ENCODE measurements at regions not wholly inside any gene's neighbourhood (a gene's known extent, or its start where the extent isn't known, plus 50 kb on each side); places are given as distances from the start of the nearest gene placed in this dataset.
A peak's percentile ranks its signal among the peaks of the same experiment; 100 is the strongest.
"Not testable (repeated sequence)": the region's sequence is repeated elsewhere in the genome, so short reads cannot be mapped to it uniquely, and the experiment has no call there.

DNA sequence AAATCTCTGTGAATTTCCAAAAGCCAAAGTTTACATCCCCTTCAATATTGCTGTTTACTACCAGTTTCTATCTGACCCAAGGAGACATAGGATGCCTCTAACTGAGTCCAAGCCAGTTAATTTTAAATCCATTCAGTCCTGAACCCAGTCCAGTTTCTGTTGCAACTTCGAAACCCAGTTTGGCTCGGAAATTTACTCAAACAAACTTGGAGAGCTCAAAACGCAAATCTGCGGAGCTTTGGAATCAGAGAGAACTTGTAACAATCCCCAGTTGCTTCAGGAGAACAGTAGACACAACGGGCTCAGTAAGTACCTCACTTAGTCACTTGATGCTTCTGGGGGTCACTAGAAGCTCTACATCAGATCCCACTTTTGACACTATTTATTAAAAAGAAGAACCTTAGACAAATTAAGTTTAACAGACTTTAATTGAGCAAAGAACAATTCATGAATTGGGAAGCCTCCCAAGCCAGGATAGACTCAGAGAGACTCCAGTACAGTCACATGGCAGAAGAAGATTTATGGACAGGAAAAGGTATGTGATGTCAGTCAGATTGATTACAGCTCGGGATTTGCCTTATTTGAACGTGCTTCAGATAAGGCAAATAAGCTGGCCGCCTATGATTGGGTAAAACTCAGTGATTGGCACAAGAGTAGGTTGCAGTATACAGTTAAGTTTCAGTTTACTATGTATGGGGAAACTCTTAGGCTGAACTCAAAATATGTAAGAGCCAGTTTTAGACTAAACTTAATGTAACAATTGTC is 118.0 kb downstream of the RFPL4B start:
- no peak for DNase-seq

DNA sequence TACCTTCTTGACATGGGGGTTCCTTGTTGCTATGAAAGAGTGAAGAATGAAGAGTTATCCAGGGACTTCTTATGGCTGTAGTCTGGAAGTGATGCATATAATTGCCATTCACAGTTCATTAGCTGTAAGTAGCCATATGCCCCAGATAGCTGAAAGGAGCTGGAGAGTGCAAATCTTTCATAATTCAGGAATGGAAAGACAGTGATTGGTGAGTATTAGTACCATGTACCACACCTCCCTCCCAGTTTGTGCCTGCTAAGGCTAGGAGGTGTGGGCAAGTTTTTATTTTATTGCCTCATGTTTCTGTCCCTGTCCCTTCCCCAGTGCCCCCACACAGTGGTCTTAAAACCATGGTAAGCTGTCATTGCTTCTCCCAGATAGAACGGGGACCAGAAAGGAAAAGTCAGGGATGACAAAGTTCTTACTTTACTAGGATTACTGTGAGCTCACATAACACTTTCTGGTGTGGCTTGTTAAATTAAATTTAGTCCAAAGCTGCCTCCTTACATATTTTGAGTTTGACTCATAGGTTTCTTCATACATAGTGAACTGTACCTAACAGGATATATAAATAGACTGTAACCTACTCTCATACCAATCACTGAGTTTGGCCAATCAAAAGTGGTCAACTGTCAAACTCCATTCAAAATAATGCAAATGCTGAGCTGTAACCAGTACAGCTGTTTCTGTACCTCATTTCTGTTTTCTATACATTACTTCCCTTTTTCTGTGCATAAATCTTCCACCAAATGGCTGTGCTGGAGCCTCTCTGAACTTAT is 119.4 kb downstream of the RFPL4B start:
- no peak for DNase-seq

DNA sequence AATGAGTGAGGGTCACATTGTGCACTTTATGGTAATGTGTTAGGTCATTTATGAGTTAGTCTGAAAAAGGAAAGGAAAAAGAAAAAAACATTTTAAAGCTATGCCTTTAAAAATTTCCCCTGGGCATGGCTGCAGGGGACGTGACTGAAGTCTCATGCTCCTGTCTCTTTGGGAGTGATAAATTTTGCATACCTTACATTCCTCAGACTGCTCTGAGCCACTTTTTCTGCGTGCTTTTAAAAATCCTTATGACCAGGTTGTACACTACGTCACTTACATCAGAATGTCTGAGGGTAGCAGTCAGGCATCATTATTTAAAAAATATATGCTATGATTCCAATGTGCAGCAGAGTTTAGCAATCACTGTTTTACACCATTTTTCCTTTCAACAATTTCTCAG is 121.2 kb downstream of the RFPL4B start:
- no peak for DNase-seq

DNA sequence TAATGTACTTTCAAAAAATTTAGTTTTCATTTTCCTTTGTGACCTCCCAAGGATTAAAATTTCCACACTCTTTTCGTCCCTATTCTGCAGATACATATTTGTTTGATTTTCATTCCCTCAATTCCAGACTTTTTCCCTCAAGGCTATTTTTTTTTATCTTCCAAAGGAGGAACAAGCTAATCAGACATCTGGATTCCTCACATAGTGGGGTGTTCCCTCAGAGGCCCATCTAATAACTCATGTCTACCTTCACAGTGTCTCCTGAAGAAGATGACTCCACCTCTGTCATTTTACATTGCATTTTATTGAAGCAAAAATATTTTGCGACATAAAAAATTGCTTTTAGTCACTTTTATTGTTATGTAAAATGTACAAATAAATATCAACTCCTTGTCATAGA is 122.2 kb downstream of the RFPL4B start:
- DNase-seq, result no peak

DNA sequence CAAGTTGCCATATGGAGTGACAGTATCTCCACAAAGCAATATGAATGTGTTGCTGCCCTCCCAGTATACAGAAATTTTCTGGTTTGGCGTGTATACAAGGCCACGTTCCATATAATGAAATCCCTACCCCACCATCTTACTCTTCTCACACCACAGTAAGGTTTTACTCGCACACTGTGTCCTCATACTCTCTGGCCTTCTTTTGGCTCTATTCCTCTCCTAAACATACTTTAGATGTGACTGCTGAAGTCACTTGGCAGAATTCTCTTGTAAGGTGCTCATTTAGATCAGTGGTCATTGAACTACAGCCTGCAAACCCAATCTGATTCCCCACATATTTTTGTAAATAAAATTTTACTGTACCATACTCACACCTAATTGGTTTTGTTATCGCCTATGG is 123.2 kb downstream of the RFPL4B start:
- no peak for DNase-seq

DNA sequence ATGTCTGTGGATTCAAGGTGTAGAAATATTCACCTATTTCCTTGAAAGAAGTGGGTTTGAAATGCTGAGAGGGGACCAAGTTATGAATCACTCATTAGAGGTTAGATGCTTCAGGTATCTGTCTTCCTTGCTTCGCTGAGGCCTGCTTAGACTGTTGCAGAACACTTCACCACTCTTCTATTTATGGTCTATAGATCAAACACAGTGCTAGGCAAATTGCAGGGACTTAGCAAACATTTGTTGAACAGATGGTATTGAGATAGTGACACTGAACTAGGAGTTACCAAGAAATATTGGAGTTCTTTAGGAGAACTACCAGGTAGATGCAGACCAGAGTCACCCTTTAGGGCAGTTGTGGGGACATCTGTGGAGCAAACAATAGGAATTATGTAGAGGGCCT is 123.8 kb downstream of the RFPL4B start:
- no peak for DNase-seq

DNA sequence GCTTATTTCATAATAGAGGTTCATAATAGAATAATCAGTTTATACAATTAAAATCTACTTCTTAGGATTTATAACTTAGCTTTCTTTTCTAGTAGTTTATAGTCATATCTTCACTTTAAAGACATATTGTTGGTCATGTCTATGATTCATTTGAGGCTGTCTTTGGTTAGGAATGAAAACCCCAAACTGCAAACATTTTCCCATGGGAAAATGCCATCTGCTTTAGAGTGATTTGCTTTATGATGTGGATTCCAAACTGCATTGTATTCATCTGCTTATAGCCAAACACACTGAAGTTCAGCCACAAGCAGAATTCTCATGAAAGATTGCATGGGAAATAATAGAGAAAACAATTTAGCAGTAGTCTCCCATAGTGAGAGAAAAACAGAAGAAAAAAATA is 128.0 kb downstream of the RFPL4B start:
- no peak for DNase-seq

DNA sequence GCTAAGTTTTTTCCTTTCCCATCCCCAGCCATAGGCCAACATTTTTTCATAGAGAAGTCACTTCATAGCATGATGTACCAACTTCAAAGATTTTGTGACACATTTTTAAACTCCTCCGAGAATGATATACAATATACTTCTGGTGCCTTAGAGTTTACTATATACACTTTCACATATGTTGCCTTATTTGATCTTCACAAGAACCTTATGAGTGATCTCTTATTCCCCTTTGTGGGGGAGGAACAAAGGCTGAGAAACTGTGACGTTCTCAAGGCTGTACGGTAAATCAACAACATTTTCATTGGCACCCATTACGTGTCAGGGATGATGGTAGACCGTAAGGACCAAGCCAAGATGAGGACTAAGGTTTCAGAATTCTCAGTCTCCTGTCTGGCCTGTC is 130.0 kb downstream of the RFPL4B start:
- DNase-seq, result no peak

DNA sequence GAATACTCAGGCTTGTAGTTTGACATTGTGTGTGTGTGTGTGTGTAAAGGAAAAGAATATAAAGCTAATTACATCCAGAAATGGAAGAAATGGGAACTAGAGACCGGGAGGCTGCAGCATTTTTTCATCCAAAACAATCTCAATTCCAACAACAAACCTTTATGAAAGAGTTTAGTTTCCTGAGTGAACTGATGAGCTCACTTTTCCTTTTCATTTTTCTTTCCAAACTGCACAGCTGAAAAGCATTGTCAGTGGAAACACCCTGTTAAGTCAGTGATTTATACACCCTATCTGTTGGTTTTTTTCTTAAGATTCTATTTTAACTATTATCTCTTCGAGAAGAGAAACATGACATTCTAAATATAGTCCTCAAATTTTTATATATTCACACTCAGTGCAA is 130.9 kb downstream of the RFPL4B start:
- DNase-seq, result peak; percentile 5

DNA sequence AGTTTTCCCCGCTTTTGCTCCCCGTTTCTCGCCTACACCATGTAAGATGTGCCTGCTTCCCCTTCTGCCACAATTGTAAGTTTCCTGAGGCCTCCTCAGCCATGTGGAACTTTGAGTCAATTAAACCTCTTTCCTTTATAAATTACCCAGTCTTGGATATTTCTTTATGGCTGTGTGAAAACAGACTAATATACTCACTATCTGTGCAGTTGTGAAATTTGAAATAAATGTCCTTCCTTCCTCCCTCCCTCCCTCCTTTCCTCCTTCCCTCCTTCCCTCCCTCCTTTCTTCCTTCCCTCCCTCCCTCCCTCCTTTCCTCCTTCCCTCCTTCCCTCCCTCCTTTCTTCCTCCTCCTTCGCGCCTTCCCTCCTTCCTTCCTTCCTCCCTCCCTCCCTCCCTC is 132.8 kb downstream of the RFPL4B start:
- DNase-seq, result not testable (repeated sequence)

DNA sequence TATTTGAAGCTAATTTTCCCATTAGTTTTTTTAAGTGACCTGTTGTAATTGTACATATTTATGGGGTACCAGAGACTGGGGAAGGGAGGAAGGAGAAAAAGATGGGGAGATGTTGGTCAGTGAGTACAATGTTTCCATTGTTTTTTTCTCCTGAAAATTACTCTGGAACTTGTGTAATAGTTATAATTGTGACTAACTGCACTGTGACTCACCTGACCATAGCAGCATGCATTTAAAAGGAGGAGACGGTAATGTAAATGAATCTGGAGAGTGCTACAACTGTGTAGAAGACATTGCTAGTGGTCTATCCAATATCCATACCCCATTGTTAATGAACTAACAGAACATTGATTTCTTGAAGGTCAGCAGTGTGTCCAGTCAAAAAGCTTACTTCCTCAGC is 133.4 kb downstream of the RFPL4B start:
- DNase-seq, result peak; percentile 5

DNA sequence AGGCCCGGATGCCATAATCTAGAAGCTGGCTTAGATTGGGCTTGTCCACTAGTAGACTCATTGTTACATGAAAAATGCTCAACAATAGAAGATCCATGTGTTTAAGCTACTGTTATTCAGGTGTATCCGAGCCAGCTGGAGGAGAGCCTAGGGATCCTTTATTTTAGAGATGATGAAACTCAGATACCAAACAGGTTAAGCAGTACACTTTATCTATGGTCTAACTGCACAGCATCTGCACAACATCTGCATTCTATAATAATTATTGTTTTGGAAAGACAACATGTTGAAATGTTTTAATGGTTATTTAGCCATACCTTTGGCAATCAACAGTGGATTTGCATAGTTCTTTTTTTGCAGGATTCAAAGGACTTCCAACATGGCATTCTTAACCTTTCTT is 134.1 kb downstream of the RFPL4B start:
- DNase-seq, result no peak

DNA sequence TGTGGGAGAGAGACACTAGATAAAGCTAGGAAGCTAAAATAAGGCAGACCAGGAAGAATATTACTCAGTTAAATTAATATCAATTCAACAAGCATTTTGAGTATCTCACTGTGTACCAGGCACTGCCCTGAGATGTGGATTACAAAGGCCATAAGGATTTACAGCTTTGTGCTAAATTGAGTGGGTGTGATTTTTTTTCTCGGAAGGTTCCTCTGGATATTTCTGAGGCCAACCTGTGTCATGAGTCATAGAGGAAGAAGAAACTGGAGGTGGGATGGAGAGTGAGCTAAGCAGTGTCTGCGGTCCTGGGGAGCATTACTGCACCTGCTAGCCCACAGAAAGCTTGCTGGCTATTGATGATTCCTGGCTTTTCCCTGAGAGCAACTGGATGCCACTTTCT is 135.2 kb downstream of the RFPL4B start:
- DNase-seq, result no peak

DNA sequence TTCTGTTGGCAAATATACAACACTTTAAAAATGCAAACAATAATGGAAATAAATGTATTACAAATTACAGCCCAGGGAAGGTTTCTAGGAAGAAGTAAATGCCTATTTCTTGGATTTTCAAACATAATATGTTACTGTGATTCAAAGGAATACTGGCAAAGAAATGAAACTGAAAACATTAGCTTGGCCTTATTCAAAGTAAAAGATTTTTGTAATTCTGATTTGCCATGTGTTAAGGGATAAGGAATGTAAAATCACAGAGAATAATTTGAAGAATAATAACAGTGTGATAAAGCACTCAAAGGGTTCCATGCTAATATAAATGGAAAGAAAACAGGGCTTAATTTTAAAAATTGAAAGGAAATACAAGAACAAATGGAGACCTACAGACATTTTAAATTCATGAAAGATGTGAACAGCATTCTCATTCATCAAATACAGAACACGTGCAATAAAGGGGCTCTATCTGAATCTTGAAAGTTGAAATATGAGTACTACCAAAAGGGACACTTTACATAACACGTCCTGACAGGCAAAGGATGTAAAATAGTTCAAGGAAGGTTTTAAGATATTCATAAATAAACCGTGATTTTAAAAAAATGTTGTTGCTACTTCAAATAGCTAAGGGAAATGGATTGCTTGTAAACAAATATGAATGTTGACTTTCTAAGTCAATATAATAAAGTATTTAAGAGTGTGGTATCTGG is 138.1 kb downstream of the RFPL4B start:
- no peak for DNase-seq

DNA sequence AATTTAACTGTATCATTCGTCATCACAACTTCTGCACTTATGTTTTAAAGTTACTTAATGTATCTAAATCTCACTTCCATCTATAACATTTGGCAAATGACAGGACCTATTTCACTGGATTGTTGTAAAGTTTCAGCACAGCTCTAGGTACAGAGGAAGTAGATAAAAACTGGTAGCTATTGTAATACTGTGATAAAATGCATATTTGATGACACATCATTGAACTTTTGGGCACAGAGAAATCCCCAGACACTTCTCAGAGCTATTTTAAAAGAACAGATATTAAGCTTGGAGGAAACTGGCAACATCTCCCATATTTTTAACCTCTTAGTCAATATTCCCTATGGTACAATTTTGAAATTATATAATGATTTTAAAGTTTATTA is 138.7 kb downstream of the RFPL4B start:
- DNase-seq, result peak; percentile 50

DNA sequence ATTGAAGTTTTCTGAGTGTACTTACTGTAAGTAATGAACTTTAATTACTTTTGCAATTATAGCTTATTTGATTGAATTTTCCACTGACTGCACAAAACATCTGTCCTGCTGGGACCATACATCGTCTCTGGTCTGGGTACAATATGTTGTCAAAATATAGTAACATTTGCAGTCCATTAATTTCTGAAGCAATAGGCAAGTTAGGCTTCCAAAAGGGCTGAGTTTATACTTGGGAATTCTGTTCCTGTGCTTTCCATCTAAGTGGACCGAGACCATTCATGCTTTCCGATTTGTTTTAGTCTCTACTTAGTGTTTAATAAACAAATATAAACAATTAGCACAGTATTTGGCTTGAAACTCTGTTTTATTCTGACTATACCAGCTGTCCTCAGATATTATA is 139.3 kb downstream of the RFPL4B start:
- DNase-seq, result no peak

DNA sequence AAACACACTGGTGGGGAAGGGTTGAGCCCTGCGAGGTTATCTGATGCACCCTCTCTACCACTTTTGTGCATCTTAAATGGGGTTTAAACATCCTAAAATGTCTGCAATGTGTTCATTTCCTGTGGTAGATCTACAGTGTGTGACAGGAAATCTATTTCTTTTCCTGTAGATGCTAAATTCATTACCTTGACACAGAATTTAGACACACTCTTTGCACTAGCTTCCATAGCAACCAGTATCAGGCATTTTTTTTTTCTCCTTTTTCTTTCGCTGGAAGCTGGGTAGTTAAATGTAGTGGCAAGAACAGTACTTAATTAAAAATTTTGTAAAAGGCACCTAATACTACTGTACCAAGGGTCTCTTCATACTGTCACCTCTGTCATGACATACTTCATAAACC is 141.1 kb downstream of the RFPL4B start:
- DNase-seq, result peak; percentile 12

DNA sequence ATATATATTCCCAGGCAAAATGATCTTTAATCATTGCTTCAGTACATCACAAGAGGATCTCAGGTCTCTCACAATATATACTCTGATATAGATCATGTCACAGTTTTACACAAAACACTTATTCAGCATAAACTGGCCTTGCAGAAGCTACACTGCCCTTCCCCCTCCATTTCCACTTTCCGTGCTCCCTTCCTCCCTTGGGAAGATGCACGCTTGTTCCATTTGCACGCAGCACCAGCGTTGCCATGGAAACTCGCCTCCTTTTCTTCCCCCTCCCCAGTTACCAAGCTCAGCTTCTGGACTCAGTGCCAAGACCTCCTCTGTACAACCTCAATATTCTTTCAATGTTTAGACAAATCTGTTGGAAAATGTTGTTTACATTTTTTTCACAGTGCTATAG is 154.6 kb downstream of the RFPL4B start:
- peak; percentile 50 for DNase-seq

DNA sequence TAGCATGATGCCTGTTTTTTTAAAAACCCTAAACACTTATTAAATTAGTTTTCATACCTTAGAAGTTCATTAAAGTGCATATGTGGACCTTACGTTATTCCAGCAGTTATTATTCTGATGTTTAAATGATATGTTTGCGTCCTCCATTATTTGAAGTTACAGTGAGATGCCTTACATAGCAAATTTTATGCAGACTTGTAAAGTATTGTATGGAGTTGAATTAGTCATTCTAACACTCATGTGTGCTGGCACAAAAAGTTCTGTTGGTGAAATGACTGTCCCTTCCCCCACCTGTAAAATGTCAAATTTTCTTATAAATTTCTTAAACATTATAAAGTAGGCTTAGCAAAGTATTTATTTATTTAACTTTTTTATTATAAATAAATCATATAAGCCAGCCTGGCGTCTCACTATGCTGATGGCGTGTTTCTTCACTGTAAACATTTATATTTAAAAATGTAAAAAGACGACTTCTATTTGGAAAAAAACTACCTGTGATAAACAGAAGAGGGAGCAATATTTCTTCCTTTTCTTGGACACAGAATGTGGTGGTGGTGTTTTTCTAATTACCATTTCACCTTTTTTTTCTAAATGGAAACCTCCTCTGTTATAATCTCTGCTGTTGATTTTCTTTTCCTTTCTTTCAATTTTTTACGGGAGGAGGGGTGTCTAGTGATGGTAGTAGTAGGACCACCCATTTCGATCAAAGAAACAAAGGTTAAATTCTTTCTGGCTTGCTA is 155.4 kb downstream of the RFPL4B start:
- DNase-seq, result peak; percentile 25

DNA sequence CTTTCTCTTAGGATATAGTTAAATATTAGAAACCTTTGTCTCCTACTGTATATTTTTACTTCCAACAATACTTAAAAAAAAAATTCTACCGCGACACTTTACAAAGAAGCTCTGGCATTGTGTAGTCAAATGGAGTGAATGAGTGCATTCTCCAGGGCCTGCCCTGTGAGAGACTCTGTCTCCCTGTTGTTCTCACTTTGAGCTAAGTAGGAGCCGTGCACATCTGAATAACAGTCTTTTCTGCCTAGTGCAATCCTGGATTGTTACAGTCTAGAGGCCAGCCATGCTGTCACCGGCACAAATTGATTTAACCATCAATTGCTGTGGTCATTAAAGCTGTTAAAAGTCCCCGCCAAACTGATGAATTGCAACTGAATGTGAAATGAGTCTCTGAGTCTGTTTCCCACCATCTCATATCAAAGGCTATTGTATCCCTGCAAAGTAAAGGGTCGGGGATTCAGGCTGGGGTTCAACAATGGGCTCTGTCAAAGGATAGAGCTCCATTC is 156.0 kb downstream of the RFPL4B start:
- no peak for DNase-seq

DNA sequence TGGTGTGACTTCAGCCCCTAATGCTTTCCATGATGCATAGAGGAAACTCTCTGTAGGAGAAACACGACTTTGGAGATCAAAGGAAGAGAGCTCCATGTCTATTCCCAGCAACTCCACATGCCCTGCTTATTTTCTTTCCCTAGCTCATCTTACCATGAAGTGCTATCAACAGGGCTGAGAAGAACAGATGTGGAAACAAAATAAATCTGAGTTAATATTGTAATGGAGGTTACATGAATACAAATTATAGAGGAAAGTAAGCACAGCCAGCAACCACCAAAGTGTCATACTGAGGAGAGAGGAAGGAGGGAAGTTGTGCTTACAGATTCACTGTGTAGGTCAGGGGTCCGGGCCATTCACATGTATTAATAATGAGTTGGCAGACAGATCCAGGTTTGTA is 157.5 kb downstream of the RFPL4B start:
- no peak for DNase-seq

DNA sequence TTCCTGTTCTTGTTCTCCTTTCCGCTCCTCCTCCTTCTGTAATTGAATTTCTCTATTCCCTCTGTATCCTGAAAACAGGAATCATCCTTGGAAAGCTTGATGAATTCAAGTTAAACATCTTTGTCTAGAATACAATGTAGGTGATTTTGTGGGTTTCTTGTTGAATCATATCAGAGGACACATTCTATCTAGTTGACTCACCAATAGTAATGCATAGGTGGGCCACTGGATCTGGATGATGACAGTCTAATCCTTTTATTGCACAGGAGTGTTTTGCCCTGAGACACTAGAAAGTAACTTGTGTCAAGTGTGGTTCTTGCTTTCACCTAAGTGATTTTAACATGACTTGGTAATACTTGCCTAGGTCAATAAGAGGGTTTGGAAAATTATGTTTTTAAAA is 164.3 kb downstream of the RFPL4B start:
- DNase-seq, result no peak

DNA sequence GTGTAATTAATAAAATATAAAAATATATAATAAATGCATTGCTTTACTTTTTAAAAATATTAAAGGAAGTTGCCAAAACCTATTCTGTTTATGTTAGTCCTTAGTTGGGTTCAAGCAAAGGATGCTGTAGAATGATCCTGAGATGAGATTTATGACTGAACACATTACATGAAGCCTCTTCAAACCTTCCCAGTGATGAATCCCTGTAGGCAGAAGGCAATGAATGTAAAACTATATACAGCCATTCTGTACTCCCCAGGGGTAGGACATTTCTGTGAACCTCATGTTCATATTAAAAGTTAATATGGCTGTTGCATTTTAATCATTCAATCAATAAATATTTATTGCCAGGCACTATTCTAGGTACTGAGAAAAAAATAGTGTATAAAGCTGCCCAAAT is 166.0 kb downstream of the RFPL4B start:
- no peak for DNase-seq

All from dermis blood vessel endothelial cell (primary cell).